PC-9 (cell line): ENCODE measurements at regions not wholly inside any gene's neighbourhood (a gene's known extent, or its start where the extent isn't known, plus 50 kb on each side); places are given as distances from the start of the nearest gene placed in this dataset.

Experiments
- BruUV-seq: library from RNA; stranded (reverse); fragments of 400-500 nt; replicated peaks from 2 replicates; lab custom pipeline; 2021; lab: Mats Ljungman, UMichigan
- CTCF ChIA-PET: fragments of 300-600 bp; sonication (Branson Sonifier 250); formaldehyde crosslinking; loops from one replicate; lab custom pipeline; 2022; ENCODE audit warnings: antibody characterized with exemption; lab: Charles Lee
- POLR2A ChIA-PET: fragments of 300-600 bp; sonication (Branson Sonifier 250); formaldehyde crosslinking; loops from one replicate; lab custom pipeline; 2022; ENCODE audit warnings: antibody characterized with exemption; ENCODE audit not compliant: unreplicated experiment; lab: Charles Lee
- DNase-seq, 2 experiments: peaks; one replicate each; pipeline versions ENCODE4 v3.0.0 to v3.0.0-alpha.2; 2015 to 2022; ENCODE audit warnings: mixed read lengths in 1 of 2
- H2AFZ ChIP-seq: fragments of 200-600 bp; sonication (generic); 2 replicates; pipeline ENCODE4 v1.8.1; 2017; ENCODE audit warnings: antibody characterized with exemption
- H3F3A ChIP-seq: fragments of 200-600 bp; sonication (generic); 2 replicates; pipeline ENCODE4 v1.8.1; 2017; ENCODE audit warnings: antibody characterized with exemption, mild to moderate bottlenecking, low read depth; ENCODE audit not compliant: insufficient read depth
- H3K27ac ChIP-seq: fragments of 200-600 bp; sonication (generic); 2 replicates; pipeline ENCODE4 v1.6.1; 2016; ENCODE audit warnings: mixed run types
- H3K27me3 ChIP-seq: fragments of 200-600 bp; sonication (generic); 2 replicates; pipeline ENCODE4 v1.6.1; 2016; ENCODE audit warnings: low read depth, mixed run types; ENCODE audit not compliant: insufficient read depth
- H3K36me3 ChIP-seq: fragments of 200-600 bp; sonication (generic); 2 replicates; pipeline ENCODE4 v1.6.1; 2016; ENCODE audit warnings: low read depth, mixed run types
- H3K4me1 ChIP-seq: fragments of 200-600 bp; sonication (generic); replicated peaks from 2 replicates; pipeline ENCODE4 v1.6.1; 2016; ENCODE audit warnings: mixed run types; ENCODE audit not compliant: insufficient read depth
- H3K4me2 ChIP-seq: fragments of 200-600 bp; sonication (generic); 2 replicates; pipeline ENCODE4 v1.6.1; 2017; ENCODE audit warnings: mixed run types
- H3K4me3 ChIP-seq: fragments of 200-600 bp; sonication (generic); 2 replicates; pipeline ENCODE4 v1.6.1; 2016; ENCODE audit warnings: mixed run types
- H3K79me2 ChIP-seq: fragments of 200-600 bp; sonication (generic); 2 replicates; pipeline ENCODE4 v1.6.1; 2017; ENCODE audit warnings: low read depth, mixed run types
- H3K9me2 ChIP-seq: fragments of 200-600 bp; sonication (generic); 2 replicates; pipeline ENCODE4 v1.8.1; 2017; ENCODE audit warnings: mild to moderate bottlenecking; ENCODE audit not compliant: insufficient read depth
- H3K9me3 ChIP-seq: fragments of 200-600 bp; sonication (generic); 2 replicates; pipeline ENCODE4 v1.8.1; 2016; ENCODE audit warnings: low read depth; ENCODE audit not compliant: insufficient read depth
- H4K20me1 ChIP-seq: fragments of 200-600 bp; sonication (generic); 2 replicates; pipeline ENCODE4 v1.8.1; 2017; ENCODE audit not compliant: insufficient read depth
- EZH2 ChIP-seq: fragments of 200-600 bp; sonication (generic); IDR thresholded peaks from 2 replicates; pipeline ENCODE4 v1.8.0; 2017; ENCODE audit warnings: antibody characterized with exemption, low read depth
- intact Hi-C: fragments of 100-400 bp; cut with micrococcal nuclease; formaldehyde crosslinking; loops from one replicate; pipeline ENCODE4 v1.10.0; 2022; ENCODE audit not compliant: unreplicated experiment
- TF ChIP-seq, protein P1 (sequence below): fragments of 200-600 bp; sonication (generic); conservative IDR thresholded peaks from 2 replicates; pipeline ENCODE4 v1.6.1; 2017; ENCODE audit warnings: mixed run types, antibody characterized with exemption, mild to moderate bottlenecking, moderate library complexity

DNA sequence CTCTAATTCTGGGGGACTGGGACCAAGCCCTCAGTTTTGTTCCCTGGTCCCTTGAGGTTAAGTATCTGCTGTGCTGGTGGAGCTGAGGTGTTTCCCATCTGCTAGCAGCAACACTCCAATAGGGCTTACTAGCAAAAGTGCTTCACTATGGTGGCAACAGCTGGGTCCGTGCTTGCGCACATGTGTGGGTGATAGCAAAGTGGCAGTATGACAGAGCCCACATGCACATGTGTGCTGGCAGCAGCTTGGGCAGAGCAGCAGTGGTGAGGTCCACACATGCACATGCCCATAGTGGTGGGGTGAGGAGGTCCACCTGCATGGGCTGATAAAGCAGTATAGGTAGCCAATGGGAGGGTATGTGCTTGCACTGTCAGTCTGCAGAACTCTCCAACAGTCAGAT lies 1723.7 kb downstream of the SUCLG1 start:
- no peaks in the 10 kb centered on the region for H3K9me3 ChIP-seq
- no peak overlapping the region for H2AFZ ChIP-seq
- no peak for TF ChIP-seq EZH2
- TF ChIP-seq, protein P1, sequence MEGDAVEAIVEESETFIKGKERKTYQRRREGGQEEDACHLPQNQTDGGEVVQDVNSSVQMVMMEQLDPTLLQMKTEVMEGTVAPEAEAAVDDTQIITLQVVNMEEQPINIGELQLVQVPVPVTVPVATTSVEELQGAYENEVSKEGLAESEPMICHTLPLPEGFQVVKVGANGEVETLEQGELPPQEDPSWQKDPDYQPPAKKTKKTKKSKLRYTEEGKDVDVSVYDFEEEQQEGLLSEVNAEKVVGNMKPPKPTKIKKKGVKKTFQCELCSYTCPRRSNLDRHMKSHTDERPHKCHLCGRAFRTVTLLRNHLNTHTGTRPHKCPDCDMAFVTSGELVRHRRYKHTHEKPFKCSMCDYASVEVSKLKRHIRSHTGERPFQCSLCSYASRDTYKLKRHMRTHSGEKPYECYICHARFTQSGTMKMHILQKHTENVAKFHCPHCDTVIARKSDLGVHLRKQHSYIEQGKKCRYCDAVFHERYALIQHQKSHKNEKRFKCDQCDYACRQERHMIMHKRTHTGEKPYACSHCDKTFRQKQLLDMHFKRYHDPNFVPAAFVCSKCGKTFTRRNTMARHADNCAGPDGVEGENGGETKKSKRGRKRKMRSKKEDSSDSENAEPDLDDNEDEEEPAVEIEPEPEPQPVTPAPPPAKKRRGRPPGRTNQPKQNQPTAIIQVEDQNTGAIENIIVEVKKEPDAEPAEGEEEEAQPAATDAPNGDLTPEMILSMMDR: no peak
- intact Hi-C loops: no loop called here
- CTCF ChIA-PET: no interaction called here
- no TSS peak for BruUV-seq
- H4K20me1 ChIP-seq: no peaks in the 10 kb centered on the region
- no peak overlapping the region for H3K4me2 ChIP-seq
- no peak overlapping the region for H3K4me3 ChIP-seq
- H3F3A ChIP-seq: no peaks in the 10 kb centered on the region
- H3K27me3 ChIP-seq: no peaks in the 10 kb centered on the region
- H3K9me2 ChIP-seq: no peaks in the 10 kb centered on the region
- no peak for DNase-seq
- no peak overlapping the region for H3K27ac ChIP-seq
- no peaks in the 10 kb centered on the region for H3K4me1 ChIP-seq
- H3K79me2 ChIP-seq: no peaks in the 10 kb centered on the region
- POLR2A ChIA-PET: no interaction called here
- no peaks in the 10 kb centered on the region for H3K36me3 ChIP-seq

DNA sequence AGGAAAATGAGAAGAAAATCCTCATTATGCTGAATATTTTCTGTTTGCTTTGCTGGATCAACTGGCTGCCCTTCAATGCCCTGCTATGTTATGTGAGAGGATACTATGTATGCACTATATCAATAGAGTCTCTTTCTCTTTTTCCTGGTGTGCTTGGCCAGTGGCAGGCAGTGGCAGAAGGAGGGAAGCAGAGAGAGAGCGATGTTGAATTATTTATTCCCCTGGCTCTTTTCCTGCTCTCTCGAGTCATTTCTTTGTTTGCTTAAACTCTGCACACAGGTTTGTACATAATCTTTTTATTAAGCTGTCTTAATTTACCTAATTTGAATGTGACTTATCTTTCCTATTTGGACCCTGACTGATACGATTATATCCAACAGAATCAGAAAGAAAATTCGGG lies 1727.3 kb downstream of the SUCLG1 start:
- Histone ChIP-seq H3K36me3 (no peaks in the 10 kb centered on the region), H3K4me3 (no peak overlapping the region), H3K27me3 (no peaks in the 10 kb centered on the region), H3K27ac (no peak overlapping the region), H3K9me2 (no peaks in the 10 kb centered on the region), H4K20me1 (no peaks in the 10 kb centered on the region), H3K4me2 (no peak overlapping the region), H3K4me1 (no peaks in the 10 kb centered on the region), H2AFZ (no peak overlapping the region), H3F3A (no peaks in the 10 kb centered on the region), H3K9me3 (no peaks in the 10 kb centered on the region), H3K79me2 (no peaks in the 10 kb centered on the region)
- TF ChIP-seq EZH2: no peak
- TF ChIP-seq, protein P1: no peak
- CTCF ChIA-PET: no interaction called here
- no peak for DNase-seq
- intact Hi-C loops: no loop called here
- no TSS peak for BruUV-seq
- POLR2A ChIA-PET: no interaction called here

DNA sequence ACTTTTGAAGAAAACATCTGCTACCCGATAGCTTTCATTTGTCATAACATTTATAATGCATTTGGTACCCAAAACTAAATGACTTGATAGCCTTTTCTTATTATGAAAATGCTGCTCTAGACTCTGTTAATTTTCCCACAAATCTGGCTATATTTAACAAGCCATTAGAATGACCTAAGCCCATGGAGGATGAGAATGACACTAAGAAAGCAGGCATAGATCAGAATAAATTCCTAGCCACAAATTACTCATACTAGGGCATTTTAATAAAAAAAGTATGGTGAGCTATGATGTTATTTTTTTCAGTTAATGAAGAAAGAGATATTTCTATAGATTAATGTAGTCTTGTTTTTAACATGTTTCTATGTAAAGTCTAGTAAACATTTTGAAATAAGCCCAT lies 1728.3 kb downstream of the SUCLG1 start:
- TF ChIP-seq, protein P1: no peak
- no peak for TF ChIP-seq EZH2
- no peaks in the 10 kb centered on the region for H3K27me3 ChIP-seq
- H3K4me2 ChIP-seq: no peak overlapping the region
- H3K9me2 ChIP-seq: no peaks in the 10 kb centered on the region
- H3K9me3 ChIP-seq: no peaks in the 10 kb centered on the region
- H3F3A ChIP-seq: no peaks in the 10 kb centered on the region
- no peak overlapping the region for H3K27ac ChIP-seq
- H4K20me1 ChIP-seq: no peaks in the 10 kb centered on the region
- H3K36me3 ChIP-seq: no peaks in the 10 kb centered on the region
- no peaks in the 10 kb centered on the region for H3K79me2 ChIP-seq
- no peak for DNase-seq
- H3K4me1 ChIP-seq: no peaks in the 10 kb centered on the region
- H3K4me3 ChIP-seq: no peak overlapping the region
- intact Hi-C loops: no loop called here
- no TSS peak for BruUV-seq
- POLR2A ChIA-PET: no interaction called here
- CTCF ChIA-PET: no interaction called here
- no peak overlapping the region for H2AFZ ChIP-seq
